ENCODE measurements at regions not wholly inside any gene's neighbourhood (a gene's known extent, or its start where the extent isn't known, plus 50 kb on each side); places are given as distances from the start of the nearest gene placed in this dataset.

DNA sequence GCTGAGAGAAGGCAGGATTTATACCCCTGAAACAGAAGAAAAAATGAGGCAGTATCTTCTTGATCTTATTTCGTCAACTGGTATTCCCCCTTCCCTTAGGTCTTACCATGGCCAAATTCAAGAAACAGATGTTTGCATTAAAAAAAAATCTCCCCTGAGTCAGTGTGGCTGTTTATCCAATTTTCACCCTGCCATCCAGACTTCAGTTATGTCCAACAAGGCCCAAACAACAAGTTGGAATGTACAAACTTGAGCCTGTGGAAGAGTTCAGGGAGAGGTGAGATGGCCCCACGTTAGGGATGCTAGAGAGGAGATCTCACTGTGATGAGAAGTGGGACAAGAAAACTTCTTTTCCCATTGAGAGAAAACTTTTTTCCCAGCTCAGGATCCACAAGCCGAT is 147.2 kb upstream of the PROX1 start (continued):
- TF ChIP-seq, protein P1, sequence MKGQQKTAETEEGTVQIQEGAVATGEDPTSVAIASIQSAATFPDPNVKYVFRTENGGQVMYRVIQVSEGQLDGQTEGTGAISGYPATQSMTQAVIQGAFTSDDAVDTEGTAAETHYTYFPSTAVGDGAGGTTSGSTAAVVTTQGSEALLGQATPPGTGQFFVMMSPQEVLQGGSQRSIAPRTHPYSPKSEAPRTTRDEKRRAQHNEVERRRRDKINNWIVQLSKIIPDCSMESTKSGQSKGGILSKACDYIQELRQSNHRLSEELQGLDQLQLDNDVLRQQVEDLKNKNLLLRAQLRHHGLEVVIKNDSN (CRISPR knock-in tag; IDR thresholded peaks at IDR 0.05) = no peak
- no peak for TF ChIP-seq ZNF416 (CRISPR knock-in tag; IDR thresholded peaks at IDR 0.05)

DNA sequence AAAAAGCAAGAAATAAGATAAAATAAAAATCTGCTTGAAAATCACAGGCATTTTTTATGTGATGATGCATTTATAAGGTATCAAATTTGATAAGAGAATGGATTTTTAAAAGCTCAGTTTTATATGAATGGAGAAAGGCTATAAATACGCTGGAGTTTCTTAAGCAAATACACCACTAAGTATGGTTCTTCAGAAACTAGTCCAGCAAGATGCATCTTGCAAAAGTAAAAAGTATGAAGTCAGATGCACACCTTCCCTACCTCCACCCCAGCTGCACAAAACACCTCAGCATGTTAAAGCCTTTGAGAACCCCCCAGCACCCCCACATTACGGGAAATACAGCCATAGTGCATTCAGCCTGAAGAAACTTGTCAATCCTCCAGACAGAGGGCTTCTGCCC is 143.1 kb upstream of the PROX1 start:
- TF ChIP-seq JUN (CRISPR knock-in tag; IDR thresholded peaks at IDR 0.05) (no peak), FOXJ3 (CRISPR knock-in tag; IDR thresholded peaks at IDR 0.05; ENCODE audit: borderline replicate concordance) (no peak), ZNF416 (CRISPR knock-in tag; IDR thresholded peaks at IDR 0.05) (no peak), ZBTB21 (CRISPR knock-in tag; IDR thresholded peaks at IDR 0.05; ENCODE audit: borderline replicate concordance) (no peak), CDX4 (CRISPR knock-in tag; IDR thresholded peaks at IDR 0.05; ENCODE audit: borderline replicate concordance) (no peak), CBFB (CRISPR knock-in tag; IDR thresholded peaks at IDR 0.05; ENCODE audit: low read depth) (no peak), ATF2 (CRISPR knock-in tag; IDR thresholded peaks at IDR 0.05; ENCODE audit: borderline replicate concordance, low read depth) (no peak)
- TF ChIP-seq, protein P2, sequence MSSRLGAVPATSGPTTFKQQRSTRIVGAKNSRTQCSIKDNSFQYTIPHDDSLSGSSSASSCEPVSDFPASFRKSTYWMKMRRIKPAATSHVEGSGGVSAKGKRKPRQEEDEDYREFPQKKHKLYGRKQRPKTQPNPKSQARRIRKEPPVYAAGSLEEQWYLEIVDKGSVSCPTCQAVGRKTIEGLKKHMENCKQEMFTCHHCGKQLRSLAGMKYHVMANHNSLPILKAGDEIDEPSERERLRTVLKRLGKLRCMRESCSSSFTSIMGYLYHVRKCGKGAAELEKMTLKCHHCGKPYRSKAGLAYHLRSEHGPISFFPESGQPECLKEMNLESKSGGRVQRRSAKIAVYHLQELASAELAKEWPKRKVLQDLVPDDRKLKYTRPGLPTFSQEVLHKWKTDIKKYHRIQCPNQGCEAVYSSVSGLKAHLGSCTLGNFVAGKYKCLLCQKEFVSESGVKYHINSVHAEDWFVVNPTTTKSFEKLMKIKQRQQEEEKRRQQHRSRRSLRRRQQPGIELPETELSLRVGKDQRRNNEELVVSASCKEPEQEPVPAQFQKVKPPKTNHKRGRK (CRISPR knock-in tag; IDR thresholded peaks at IDR 0.05; ENCODE audit: borderline replicate concordance) = no peak
- TF ChIP-seq, protein P3, sequence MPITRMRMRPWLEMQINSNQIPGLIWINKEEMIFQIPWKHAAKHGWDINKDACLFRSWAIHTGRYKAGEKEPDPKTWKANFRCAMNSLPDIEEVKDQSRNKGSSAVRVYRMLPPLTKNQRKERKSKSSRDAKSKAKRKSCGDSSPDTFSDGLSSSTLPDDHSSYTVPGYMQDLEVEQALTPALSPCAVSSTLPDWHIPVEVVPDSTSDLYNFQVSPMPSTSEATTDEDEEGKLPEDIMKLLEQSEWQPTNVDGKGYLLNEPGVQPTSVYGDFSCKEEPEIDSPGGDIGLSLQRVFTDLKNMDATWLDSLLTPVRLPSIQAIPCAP (CRISPR knock-in tag; IDR thresholded peaks at IDR 0.05) = no peak
- Mint-ChIP-seq H3K9me3 (no peaks in the 10 kb centered on the region), H3K27ac (no peak overlapping the region), H3K36me3 (no peaks in the 10 kb centered on the region), H3K4me1 (no peaks in the 10 kb centered on the region), H3K27me3 (ENCODE audit: low read depth) (no peaks in the 10 kb centered on the region), H3K4me3 (no peak overlapping the region)
- ATAC-seq (no peak), DNase-seq (ENCODE audit: low spot score) (no peak)
- CTCF ChIA-PET = interaction anchor here (0.7 kb wide), 1 partner anchor 61 kb away, joined by 3 read pairs; no protein-coding TSS in a partner anchor
- POLR2A ChIA-PET = no interaction called here

DNA sequence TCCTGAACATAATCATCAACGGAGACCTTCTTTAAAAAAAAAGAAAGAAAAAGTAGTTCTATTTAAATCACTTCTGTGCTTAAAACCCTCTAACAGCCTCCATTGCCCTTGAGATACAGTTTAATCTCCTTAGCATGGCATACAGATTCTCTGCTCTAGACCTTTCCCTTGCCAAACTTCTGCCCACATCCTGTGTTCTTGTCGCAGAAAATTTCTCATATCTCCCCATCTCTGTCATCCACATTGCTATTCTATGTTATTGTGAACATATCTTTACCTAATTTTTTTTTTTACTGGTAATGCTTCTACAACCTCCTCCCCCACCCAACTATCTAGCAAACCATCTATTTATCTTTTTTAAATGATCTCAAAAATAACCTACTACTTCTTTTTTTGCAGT is 135.7 kb upstream of the PROX1 start:
- Mint-ChIP-seq H3K36me3 (no peaks in the 10 kb centered on the region), H3K4me3 (no peak overlapping the region), H3K4me1 (no peaks in the 10 kb centered on the region), H3K27me3 (ENCODE audit: low read depth) (no peaks in the 10 kb centered on the region), H3K27ac (no peak overlapping the region), H3K9me3 (no peaks in the 10 kb centered on the region)
- TF ChIP-seq TEAD4 (CRISPR knock-in tag; IDR thresholded peaks at IDR 0.05) = no peak
- TF ChIP-seq ETV6 (CRISPR knock-in tag; IDR thresholded peaks at IDR 0.05) = no peak
- TF ChIP-seq ZBTB21 (CRISPR knock-in tag; IDR thresholded peaks at IDR 0.05; ENCODE audit: borderline replicate concordance) = no peak
- TF ChIP-seq, protein P4, sequence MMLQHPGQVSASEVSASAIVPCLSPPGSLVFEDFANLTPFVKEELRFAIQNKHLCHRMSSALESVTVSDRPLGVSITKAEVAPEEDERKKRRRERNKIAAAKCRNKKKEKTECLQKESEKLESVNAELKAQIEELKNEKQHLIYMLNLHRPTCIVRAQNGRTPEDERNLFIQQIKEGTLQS (CRISPR knock-in tag; conservative IDR thresholded peaks at IDR 0.05) = no peak
- TF ChIP-seq TEAD1 (CRISPR knock-in tag; IDR thresholded peaks at IDR 0.05) = no peak
- TF ChIP-seq MXD4 (CRISPR knock-in tag; IDR thresholded peaks at IDR 0.05; ENCODE audit: borderline replicate concordance) = no peak
- TF ChIP-seq ATF1 (CRISPR knock-in tag; IDR thresholded peaks at IDR 0.05) = no peak
- ChIA-PET POLR2A (no interaction called here), CTCF (no interaction called here)
- ATAC-seq (no peak), DNase-seq (ENCODE audit: low spot score) (no peak)

DNA sequence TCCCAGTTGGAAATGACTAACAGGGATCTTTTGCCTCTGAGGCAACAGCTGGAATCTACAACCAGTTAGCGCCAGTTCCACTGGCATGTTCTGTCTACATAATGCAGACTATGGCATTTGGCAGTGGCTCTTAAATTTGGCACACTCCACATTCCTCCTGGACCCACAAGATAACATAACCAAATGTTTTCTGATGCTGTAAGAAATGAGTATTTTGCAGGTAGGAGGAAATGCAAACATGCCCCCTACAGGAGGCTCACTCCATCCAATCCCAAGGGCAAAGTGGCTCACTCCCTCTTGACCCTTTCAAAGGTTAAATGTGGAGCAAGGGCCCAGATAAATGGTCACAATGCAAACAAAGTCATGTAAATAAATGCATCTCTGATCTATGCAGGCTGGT is 129.2 kb upstream of the PROX1 start:
- no peak overlapping the region for H3K27ac Mint-ChIP-seq
- no peaks in the 10 kb centered on the region for H3K36me3 Mint-ChIP-seq
- CTCF ChIA-PET = no interaction called here
- H3K4me1 Mint-ChIP-seq = 0 out of 2 replicates have a peak, but pooled peaks cover 6% of the 10 kb centered on the region
- peak; percentile 56 for ATAC-seq
- no peak for DNase-seq (ENCODE audit: low spot score)
- no peaks in the 10 kb centered on the region for H3K27me3 Mint-ChIP-seq (ENCODE audit: low read depth)
- H3K4me3 Mint-ChIP-seq = no peak overlapping the region
- H3K9me3 Mint-ChIP-seq = no peaks in the 10 kb centered on the region
- POLR2A ChIA-PET = no interaction called here
- TF ChIP-seq ZNF671 (CRISPR knock-in tag; IDR thresholded peaks at IDR 0.05) = no peak
- TF ChIP-seq, protein P5, sequence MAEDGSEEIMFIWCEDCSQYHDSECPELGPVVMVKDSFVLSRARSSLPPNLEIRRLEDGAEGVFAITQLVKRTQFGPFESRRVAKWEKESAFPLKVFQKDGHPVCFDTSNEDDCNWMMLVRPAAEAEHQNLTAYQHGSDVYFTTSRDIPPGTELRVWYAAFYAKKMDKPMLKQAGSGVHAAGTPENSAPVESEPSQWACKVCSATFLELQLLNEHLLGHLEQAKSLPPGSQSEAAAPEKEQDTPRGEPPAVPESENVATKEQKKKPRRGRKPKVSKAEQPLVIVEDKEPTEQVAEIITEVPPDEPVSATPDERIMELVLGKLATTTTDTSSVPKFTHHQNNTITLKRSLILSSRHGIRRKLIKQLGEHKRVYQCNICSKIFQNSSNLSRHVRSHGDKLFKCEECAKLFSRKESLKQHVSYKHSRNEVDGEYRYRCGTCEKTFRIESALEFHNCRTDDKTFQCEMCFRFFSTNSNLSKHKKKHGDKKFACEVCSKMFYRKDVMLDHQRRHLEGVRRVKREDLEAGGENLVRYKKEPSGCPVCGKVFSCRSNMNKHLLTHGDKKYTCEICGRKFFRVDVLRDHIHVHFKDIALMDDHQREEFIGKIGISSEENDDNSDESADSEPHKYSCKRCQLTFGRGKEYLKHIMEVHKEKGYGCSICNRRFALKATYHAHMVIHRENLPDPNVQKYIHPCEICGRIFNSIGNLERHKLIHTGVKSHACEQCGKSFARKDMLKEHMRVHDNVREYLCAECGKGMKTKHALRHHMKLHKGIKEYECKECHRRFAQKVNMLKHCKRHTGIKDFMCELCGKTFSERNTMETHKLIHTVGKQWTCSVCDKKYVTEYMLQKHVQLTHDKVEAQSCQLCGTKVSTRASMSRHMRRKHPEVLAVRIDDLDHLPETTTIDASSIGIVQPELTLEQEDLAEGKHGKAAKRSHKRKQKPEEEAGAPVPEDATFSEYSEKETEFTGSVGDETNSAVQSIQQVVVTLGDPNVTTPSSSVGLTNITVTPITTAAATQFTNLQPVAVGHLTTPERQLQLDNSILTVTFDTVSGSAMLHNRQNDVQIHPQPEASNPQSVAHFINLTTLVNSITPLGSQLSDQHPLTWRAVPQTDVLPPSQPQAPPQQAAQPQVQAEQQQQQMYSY (CRISPR knock-in tag; IDR thresholded peaks at IDR 0.05) = no peak
- TF ChIP-seq, protein P6, sequence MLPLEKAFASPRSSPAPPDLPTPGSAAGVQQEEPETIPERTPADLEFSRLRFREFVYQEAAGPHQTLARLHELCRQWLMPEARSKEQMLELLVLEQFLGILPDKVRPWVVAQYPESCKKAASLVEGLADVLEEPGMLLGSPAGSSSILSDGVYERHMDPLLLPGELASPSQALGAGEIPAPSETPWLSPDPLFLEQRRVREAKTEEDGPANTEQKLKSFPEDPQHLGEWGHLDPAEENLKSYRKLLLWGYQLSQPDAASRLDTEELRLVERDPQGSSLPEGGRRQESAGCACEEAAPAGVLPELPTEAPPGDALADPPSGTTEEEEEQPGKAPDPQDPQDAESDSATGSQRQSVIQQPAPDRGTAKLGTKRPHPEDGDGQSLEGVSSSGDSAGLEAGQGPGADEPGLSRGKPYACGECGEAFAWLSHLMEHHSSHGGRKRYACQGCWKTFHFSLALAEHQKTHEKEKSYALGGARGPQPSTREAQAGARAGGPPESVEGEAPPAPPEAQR (CRISPR knock-in tag; IDR thresholded peaks at IDR 0.05) = no peak
- no peak for TF ChIP-seq ATF1 (CRISPR knock-in tag; IDR thresholded peaks at IDR 0.05)
- TF ChIP-seq MXD4 (CRISPR knock-in tag; IDR thresholded peaks at IDR 0.05; ENCODE audit: borderline replicate concordance) = no peak
